ENCODE measurements at regions not wholly inside any gene's neighbourhood (a gene's known extent, or its start where the extent isn't known, plus 50 kb on each side); places are given as distances from the start of the nearest gene placed in this dataset.

DNA sequence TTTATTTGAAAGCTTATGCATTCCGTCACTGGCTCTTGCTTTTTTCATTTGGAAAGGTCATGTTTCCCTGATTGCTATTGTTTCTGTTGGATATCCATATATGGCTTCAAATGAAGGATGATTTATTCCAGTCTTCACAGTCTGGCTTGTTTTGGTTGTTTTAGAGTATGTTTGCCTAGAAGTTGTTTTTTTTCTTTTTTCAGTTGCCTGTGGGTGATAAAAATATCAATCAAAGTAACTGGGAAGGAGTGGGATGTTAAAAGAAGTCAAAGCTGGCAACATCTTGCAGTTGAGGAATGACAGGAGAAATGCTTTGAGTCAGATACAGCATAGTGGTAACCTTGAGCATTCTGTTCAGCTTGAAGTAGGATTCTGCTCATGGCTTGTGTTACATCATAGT, 610.5 kb downstream of the PLOD2 start:
- DNase-seq (ENCODE audit: low spot score in 2 of 2) = no peak
- Histone ChIP-seq H3K9me3 (no peaks in the 10 kb centered on the region), H3K36me3 (no peaks in the 10 kb centered on the region), H3K27me3 (no peaks in the 10 kb centered on the region), H3K4me3 (no peak overlapping the region), H3K4me1 (no peaks in the 10 kb centered on the region), H3K27ac (no peak overlapping the region)
- intact Hi-C loops (cut with DNase I; ENCODE audit: low total_unique reads) = no loop called here
- TF ChIP-seq POLR2A (IDR thresholded peaks at IDR 0.05) (no peak), POLR2AphosphoS5 (IDR thresholded peaks at IDR 0.05) (no peak)
- TF ChIP-seq, protein P1, sequence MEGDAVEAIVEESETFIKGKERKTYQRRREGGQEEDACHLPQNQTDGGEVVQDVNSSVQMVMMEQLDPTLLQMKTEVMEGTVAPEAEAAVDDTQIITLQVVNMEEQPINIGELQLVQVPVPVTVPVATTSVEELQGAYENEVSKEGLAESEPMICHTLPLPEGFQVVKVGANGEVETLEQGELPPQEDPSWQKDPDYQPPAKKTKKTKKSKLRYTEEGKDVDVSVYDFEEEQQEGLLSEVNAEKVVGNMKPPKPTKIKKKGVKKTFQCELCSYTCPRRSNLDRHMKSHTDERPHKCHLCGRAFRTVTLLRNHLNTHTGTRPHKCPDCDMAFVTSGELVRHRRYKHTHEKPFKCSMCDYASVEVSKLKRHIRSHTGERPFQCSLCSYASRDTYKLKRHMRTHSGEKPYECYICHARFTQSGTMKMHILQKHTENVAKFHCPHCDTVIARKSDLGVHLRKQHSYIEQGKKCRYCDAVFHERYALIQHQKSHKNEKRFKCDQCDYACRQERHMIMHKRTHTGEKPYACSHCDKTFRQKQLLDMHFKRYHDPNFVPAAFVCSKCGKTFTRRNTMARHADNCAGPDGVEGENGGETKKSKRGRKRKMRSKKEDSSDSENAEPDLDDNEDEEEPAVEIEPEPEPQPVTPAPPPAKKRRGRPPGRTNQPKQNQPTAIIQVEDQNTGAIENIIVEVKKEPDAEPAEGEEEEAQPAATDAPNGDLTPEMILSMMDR (IDR thresholded peaks at IDR 0.05) = no peak

DNA sequence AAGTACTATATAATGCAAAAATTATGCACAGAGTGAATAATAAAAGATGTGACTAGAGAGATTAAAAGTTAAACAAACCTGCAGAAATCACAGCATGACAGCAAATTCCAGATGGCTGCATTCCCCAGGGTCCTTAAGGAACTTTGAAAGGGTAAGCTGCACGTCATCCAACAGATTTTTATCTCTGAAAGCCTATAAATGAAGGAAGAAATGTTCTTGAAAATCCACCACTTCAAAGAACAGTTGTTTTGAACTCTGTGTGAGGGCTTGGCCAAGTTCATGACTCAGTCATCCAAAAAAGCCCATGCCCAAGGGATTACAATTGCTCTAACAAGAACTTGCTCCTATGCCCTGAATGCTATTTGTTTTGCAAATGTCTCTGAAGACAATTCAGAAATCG, 603.6 kb downstream of the PLOD2 start:
- H3K9me3 ChIP-seq = peaks cover 0 to 10% of the 10 kb centered on the region in 2 donors
- TF ChIP-seq POLR2A (IDR thresholded peaks at IDR 0.05) (no peak), POLR2AphosphoS5 (IDR thresholded peaks at IDR 0.05) (no peak)
- TF ChIP-seq, protein P1 (IDR thresholded peaks at IDR 0.05) = no peak
- H3K27ac ChIP-seq = no peak overlapping the region
- no peaks in the 10 kb centered on the region for H3K27me3 ChIP-seq
- DNase-seq (ENCODE audit: low spot score in 2 of 2) = no peak
- H3K36me3 ChIP-seq = no peaks in the 10 kb centered on the region
- intact Hi-C loops (cut with DNase I; ENCODE audit: low total_unique reads) = no loop called here
- H3K4me1 ChIP-seq = peaks cover 0 to 5% of the 10 kb centered on the region in 2 donors
- no peak overlapping the region for H3K4me3 ChIP-seq

DNA sequence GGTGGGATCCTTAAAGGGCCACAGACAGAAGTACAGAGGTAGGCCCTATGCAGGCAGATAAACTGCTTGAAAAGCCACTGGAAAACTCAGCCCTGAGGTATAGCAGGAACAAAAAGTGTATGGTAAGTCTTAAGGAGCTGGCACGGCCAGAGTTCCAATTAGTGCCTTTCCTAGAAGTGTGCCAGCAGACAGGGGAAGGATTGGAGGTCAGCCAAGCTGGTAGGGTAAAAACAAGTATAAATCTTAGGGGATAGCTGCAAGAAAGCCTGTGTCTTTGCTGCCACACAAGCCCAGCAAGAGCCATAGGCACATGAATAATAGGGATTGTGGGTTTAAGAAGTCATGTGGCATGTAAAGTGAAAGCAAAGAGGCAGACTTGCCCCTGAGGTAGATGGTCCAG, 582.5 kb downstream of the PLOD2 start:
- intact Hi-C loops (cut with DNase I; ENCODE audit: low total_unique reads) = no loop called here
- Histone ChIP-seq H3K4me1 (no peaks in the 10 kb centered on the region), H3K36me3 (no peaks in the 10 kb centered on the region), H3K4me3 (no peak overlapping the region), H3K27me3 (no peaks in the 10 kb centered on the region), H3K9me3 (no peaks in the 10 kb centered on the region), H3K27ac (no peak overlapping the region)
- DNase-seq (ENCODE audit: low spot score in 2 of 2) = no peak
- TF ChIP-seq, protein P1 (IDR thresholded peaks at IDR 0.05) = no peak
- TF ChIP-seq POLR2AphosphoS5 (IDR thresholded peaks at IDR 0.05) = no peak
- TF ChIP-seq POLR2A (IDR thresholded peaks at IDR 0.05) = no peak

DNA sequence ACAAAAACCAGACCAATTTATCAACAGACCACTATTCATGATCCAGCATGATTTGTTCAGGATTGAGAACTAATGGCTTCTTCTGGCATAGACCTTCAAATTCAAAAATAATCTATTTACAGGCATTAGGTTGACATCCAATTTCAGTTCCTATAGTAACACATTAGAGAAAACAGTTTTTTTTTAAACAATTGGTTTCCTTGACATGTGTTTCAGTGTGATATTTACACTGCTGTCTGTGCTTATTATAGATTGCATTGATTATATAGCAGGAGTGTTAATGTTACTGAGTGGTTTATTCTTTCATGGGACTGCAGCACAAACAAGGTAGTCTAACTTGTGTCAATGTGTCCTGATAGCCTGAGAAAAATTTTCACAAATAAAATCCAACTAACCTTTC, 579.3 kb downstream of the PLOD2 start:
- TF ChIP-seq POLR2A (IDR thresholded peaks at IDR 0.05) = no peak
- TF ChIP-seq, protein P1 (IDR thresholded peaks at IDR 0.05) = no peak
- H3K9me3 ChIP-seq = no peaks in the 10 kb centered on the region
- no peak for DNase-seq (ENCODE audit: low spot score in 2 of 2)
- H3K4me3 ChIP-seq = no peak overlapping the region
- H3K27ac ChIP-seq = no peak overlapping the region
- intact Hi-C loops (cut with DNase I; ENCODE audit: low total_unique reads) = no loop called here
- no peaks in the 10 kb centered on the region for H3K27me3 ChIP-seq
- H3K4me1 ChIP-seq = no peaks in the 10 kb centered on the region
- no peaks in the 10 kb centered on the region for H3K36me3 ChIP-seq

DNA sequence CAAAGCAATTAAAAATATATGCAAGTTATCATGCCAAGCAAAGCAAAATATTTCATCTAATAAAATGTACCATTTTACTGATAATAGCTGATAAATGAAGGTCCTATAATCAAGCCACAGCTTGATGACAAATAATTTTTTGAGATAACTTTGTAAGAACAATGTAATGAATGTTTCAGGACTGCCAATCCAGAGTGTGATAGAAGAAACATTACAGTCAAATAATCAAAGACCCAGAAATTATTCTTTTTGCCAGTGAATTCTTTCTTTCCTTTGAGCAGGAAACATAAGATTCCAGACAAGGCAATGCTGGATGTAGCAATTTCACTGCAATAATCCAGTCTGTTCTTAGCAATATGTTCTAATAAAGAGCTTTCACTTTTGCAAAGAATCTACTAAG, 556.1 kb downstream of the PLOD2 start:
- no peak for DNase-seq (ENCODE audit: low spot score in 2 of 2)
- Histone ChIP-seq H3K27ac (no peak overlapping the region), H3K9me3 (peaks cover 0 to 2% of the 10 kb centered on the region in 2 donors), H3K4me3 (no peak overlapping the region), H3K36me3 (no peaks in the 10 kb centered on the region), H3K4me1 (no peaks in the 10 kb centered on the region), H3K27me3 (no peaks in the 10 kb centered on the region)
- intact Hi-C loops (cut with DNase I; ENCODE audit: low total_unique reads) = no loop called here
- no peak for TF ChIP-seq POLR2AphosphoS5 (IDR thresholded peaks at IDR 0.05)
- no peak for TF ChIP-seq POLR2A (IDR thresholded peaks at IDR 0.05)
- TF ChIP-seq, protein P1 (IDR thresholded peaks at IDR 0.05) = no peak

Measured in breast epithelium (tissue), 4 donors.